ENCODE measurements at regions not wholly inside any gene's neighbourhood (a gene's known extent, or its start where the extent isn't known, plus 50 kb on each side); places are given as distances from the start of the nearest gene placed in this dataset.

GRCh38 chr3:152706991-152707713, 127.8 kb upstream of the P2RY1 start:
- no peak for TF ChIP-seq CTCF (IDR thresholded peaks at IDR 0.05; ENCODE audit: low read length, missing control alignments)
- no peak overlapping the region for H3K4me3 ChIP-seq (replicated peaks; ENCODE audit: low read depth, low read length)
- no peak for DNase-seq (ENCODE audit: low read depth)

- DNase-seq (ENCODE audit: low read depth) = no peak
- H3K4me3 ChIP-seq (replicated peaks; ENCODE audit: low read depth, low read length) = no peak overlapping the region
- no peak for TF ChIP-seq CTCF (IDR thresholded peaks at IDR 0.05; ENCODE audit: low read length, missing control alignments)
These were observed 125.3 kb upstream of the P2RY1 start for GRCh38 chr3:152709659-152710058.

GRCh38 chr3:152710549-152710948, 124.4 kb upstream of the P2RY1 start:
- TF ChIP-seq CTCF (IDR thresholded peaks at IDR 0.05; ENCODE audit: low read length, missing control alignments) = no peak
- DNase-seq (ENCODE audit: low read depth) = no peak
- no peak overlapping the region for H3K4me3 ChIP-seq (replicated peaks; ENCODE audit: low read depth, low read length)

- TF ChIP-seq CTCF (IDR thresholded peaks at IDR 0.05; ENCODE audit: low read length, missing control alignments) = no peak
- DNase-seq (ENCODE audit: low read depth) = no peak
- H3K4me3 ChIP-seq (replicated peaks; ENCODE audit: low read depth, low read length) = no peak overlapping the region
These were observed 120.9 kb upstream of the P2RY1 start for GRCh38 chr3:152713989-152714388.

- TF ChIP-seq CTCF (IDR thresholded peaks at IDR 0.05; ENCODE audit: low read length, missing control alignments) = no peak
- no peak for DNase-seq (ENCODE audit: low read depth)
- no peak overlapping the region for H3K4me3 ChIP-seq (replicated peaks; ENCODE audit: low read depth, low read length)
These were observed 120.4 kb upstream of the P2RY1 start for GRCh38 chr3:152714507-152714906.

GRCh38 chr3:152717252-152717651, 117.7 kb upstream of the P2RY1 start:
- no peak overlapping the region for H3K4me3 ChIP-seq (replicated peaks; ENCODE audit: low read depth, low read length)
- peak; percentile 34 for DNase-seq (ENCODE audit: low read depth)
- no peak for TF ChIP-seq CTCF (IDR thresholded peaks at IDR 0.05; ENCODE audit: low read length, missing control alignments)

GRCh38 chr3:152718810-152719209, 116.1 kb upstream of the P2RY1 start:
- no peak for TF ChIP-seq CTCF (IDR thresholded peaks at IDR 0.05; ENCODE audit: low read length, missing control alignments)
- no peak overlapping the region for H3K4me3 ChIP-seq (replicated peaks; ENCODE audit: low read depth, low read length)
- DNase-seq (ENCODE audit: low read depth) = no peak

All from fibroblast of pulmonary artery (primary cell).